ENCODE measurements at regions not wholly inside any gene's neighbourhood (a gene's known extent, or its start where the extent isn't known, plus 50 kb on each side); places are given as distances from the start of the nearest gene placed in this dataset.
"Not testable (repeated sequence)": the region's sequence is repeated elsewhere in the genome, so short reads cannot be mapped to it uniquely, and the experiment has no call there.

GRCh38 chr3:28151207-28151550 is 90.2 kb upstream of the CMC1 start:
- no peak for DNase-seq (ENCODE audit: low spot score)
- no peaks in the 10 kb centered on the region for H3K27me3 ChIP-seq (replicated peaks; ENCODE audit: insufficient read depth)
- no peaks in the 10 kb centered on the region for H3K9me3 ChIP-seq
- H3K4me3 ChIP-seq: no peak overlapping the region
- H3K27ac ChIP-seq: no peak overlapping the region
- WGBS: 55% methylated on average over 2 of the region's 2 CpGs
- TF ChIP-seq POLR2A (IDR thresholded peaks at IDR 0.05): no peak
- no peak for TF ChIP-seq CTCF (IDR thresholded peaks at IDR 0.05)
- no peak for TF ChIP-seq POLR2AphosphoS5 (IDR thresholded peaks at IDR 0.05)
- no peaks in the 10 kb centered on the region for H3K4me1 ChIP-seq (replicated peaks)
- intact Hi-C loops (cut with DNase I): no loop called here
- no peaks in the 10 kb centered on the region for H3K36me3 ChIP-seq

GRCh38 chr3:28151608-28152228 is 89.7 kb upstream of the CMC1 start:
- no peaks in the 10 kb centered on the region for H3K36me3 ChIP-seq
- TF ChIP-seq POLR2A (IDR thresholded peaks at IDR 0.05) (no peak), POLR2AphosphoS5 (IDR thresholded peaks at IDR 0.05) (no peak), CTCF (IDR thresholded peaks at IDR 0.05) (no peak)

GRCh38 chr3:28155631-28156030 is 85.8 kb upstream of the CMC1 start:
- H3K36me3 ChIP-seq: no peaks in the 10 kb centered on the region
- H3K4me1 ChIP-seq (replicated peaks): no peaks in the 10 kb centered on the region
- H3K27ac ChIP-seq: no peak overlapping the region
- intact Hi-C loops (cut with DNase I): no loop called here
- DNase-seq (ENCODE audit: low spot score): no peak
- H3K4me3 ChIP-seq: no peak overlapping the region
- TF ChIP-seq CTCF (IDR thresholded peaks at IDR 0.05) (no peak), POLR2AphosphoS5 (IDR thresholded peaks at IDR 0.05) (no peak), POLR2A (IDR thresholded peaks at IDR 0.05) (no peak)
- WGBS: 62% methylated on average over 2 of the region's 2 CpGs
- H3K27me3 ChIP-seq (replicated peaks; ENCODE audit: insufficient read depth): no peaks in the 10 kb centered on the region
- H3K9me3 ChIP-seq: no peaks in the 10 kb centered on the region

More at GRCh38 chr3:28151608-28152228, 89.7 kb upstream of the CMC1 start:
- Histone ChIP-seq H3K27ac (no peak overlapping the region), H3K27me3 (replicated peaks; ENCODE audit: insufficient read depth) (no peaks in the 10 kb centered on the region), H3K4me1 (replicated peaks) (no peaks in the 10 kb centered on the region), H3K4me3 (no peak overlapping the region), H3K9me3 (no peaks in the 10 kb centered on the region)
- no peak for DNase-seq (ENCODE audit: low spot score)
- intact Hi-C loops (cut with DNase I): no loop called here

- H3K27me3 ChIP-seq (replicated peaks; ENCODE audit: insufficient read depth); H3K36me3 ChIP-seq; DNase-seq (ENCODE audit: low spot score); H3K4me1 ChIP-seq (replicated peaks); H3K9me3 ChIP-seq; intact Hi-C loops (cut with DNase I); H3K27ac ChIP-seq; H3K4me3 ChIP-seq: not testable (repeated sequence)
- 96% methylated on average over 16 of the region's 16 CpGs for WGBS
Observed at GRCh38 chr3:28156599-28156998, 84.8 kb upstream of the CMC1 start.

- intact Hi-C loops (cut with DNase I): no loop called here
- Histone ChIP-seq H3K9me3 (no peaks in the 10 kb centered on the region), H3K4me1 (replicated peaks) (no peaks in the 10 kb centered on the region), H3K4me3 (no peak overlapping the region), H3K27me3 (replicated peaks; ENCODE audit: insufficient read depth) (no peaks in the 10 kb centered on the region), H3K36me3 (no peaks in the 10 kb centered on the region), H3K27ac (no peak overlapping the region)
- WGBS: 60% methylated on average over 1 of the region's 1 CpG
- DNase-seq (ENCODE audit: low spot score): no peak
- TF ChIP-seq POLR2AphosphoS5 (IDR thresholded peaks at IDR 0.05) (no peak), POLR2A (IDR thresholded peaks at IDR 0.05) (no peak), CTCF (IDR thresholded peaks at IDR 0.05) (no peak)
Observed at GRCh38 chr3:28171962-28172361, 69.5 kb upstream of the CMC1 start.

Data from prostate gland (tissue), 2 donors.